Ectodermal cell (in vitro differentiated cells): ENCODE measurements at regions not wholly inside any gene's neighbourhood (a gene's known extent, or its start where the extent isn't known, plus 50 kb on each side); places are given as distances from the start of the nearest gene placed in this dataset.

Source experiments
- H3K27ac ChIP-seq: 2 replicates; pipeline ENCODE4 v1.7.0; 2013; ENCODE audit warnings: mild to moderate bottlenecking, low read depth, low read length; ENCODE audit not compliant: insufficient read depth, poor library complexity, severe bottlenecking
- H3K27me3 ChIP-seq: 2 replicates; pipeline ENCODE4 v1.7.0; 2013; ENCODE audit warnings: mild to moderate bottlenecking, low read length; ENCODE audit not compliant: insufficient read depth, control insufficient read depth, poor library complexity, severe bottlenecking
- H3K36me3 ChIP-seq: one replicate; pipeline ENCODE4 v1.7.0; 2013; ENCODE audit warnings: low read length; ENCODE audit not compliant: control insufficient read depth, insufficient read depth
- H3K4me1 ChIP-seq: one replicate; pipeline ENCODE4 v1.7.0; 2013; ENCODE audit warnings: low read length; ENCODE audit not compliant: control insufficient read depth, insufficient read depth
- H3K4me3 ChIP-seq: 2 replicates; pipeline ENCODE4 v1.7.0; 2013; ENCODE audit warnings: low read depth, low read length, control low read depth; ENCODE audit not compliant: insufficient read depth
- H3K9me3 ChIP-seq: 2 replicates; pipeline ENCODE4 v1.7.0; 2013; ENCODE audit warnings: mild to moderate bottlenecking, low read length, moderate library complexity; ENCODE audit not compliant: control insufficient read depth
- WGBS, 2 experiments: methylation state at CpG; one replicate each; pipeline ENCODE4 v1.1.7; 2013; ENCODE audit warnings: missing lambda C conversion rate in 2 of 2; 5-methylcytosine and 5-hydroxymethylcytosine counted together

DNA sequence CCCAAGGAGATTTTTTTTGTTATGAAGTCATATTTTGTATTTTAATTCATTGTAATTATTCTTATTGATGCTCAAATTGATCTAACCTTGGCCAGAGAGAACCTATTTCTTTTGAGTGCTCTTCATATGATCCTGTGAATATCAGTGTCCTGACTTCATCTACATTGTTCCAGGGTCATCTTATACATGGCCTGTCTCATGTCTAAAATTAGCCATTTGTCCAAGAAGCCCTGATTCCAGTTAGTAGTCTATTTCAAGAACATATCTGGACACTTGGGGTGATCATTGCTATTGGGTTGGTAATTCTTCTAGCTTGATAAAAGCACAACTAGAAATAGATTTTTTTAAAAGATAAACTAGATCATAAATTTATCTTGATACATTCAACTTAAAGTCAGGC is 266.2 kb downstream of the SPRY1 start:
- H3K9me3 ChIP-seq = no peaks in the 10 kb centered on the region
- no peaks in the 10 kb centered on the region for H3K27me3 ChIP-seq
- no peaks in the 10 kb centered on the region for H3K36me3 ChIP-seq
- no peaks in the 10 kb centered on the region for H3K4me1 ChIP-seq
- H3K27ac ChIP-seq = no peak overlapping the region
- H3K4me3 ChIP-seq = no peak overlapping the region

DNA sequence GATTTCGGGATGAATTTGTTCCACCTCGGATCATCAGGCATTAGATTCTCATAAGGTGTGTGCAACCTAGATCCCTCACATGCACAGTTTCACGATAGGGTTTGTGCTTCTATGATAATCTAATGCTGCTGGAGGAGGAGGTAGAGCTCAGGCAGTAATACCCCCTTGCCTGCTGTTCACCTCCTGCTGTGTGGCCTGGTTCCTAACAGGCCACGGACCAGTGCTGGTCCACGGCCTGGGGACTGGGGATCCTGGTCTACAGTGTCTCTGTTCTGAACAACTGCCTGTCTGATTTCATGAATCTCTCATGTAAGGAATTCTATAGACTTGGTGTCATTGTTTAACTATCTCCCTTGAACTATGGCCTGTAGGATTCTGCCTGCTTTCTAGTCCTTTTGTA is 269.9 kb downstream of the SPRY1 start:
- WGBS, 2 experiments = 95 to 96% methylated on average over 5 of the region's 5 CpGs
- H3K27me3 ChIP-seq = no peaks in the 10 kb centered on the region

DNA sequence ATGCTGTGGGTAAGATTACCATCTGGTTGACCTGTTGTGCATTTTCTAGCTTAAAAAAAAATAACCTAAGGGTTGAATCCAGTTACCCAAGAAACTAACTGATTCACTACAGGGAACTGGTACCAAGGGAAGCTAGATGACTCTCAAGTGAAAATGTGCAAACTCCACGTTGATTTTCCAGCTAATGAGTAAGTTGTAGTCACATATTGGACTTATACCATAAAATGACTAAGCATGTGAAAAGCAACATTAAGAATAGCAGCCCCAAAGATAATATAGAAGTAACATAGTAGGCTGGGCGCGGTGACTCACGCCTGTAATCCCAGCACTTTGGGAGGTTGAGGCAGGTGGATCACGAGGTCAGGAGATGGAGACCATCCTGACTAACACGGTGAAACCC is 270.9 kb downstream of the SPRY1 start:
- Histone ChIP-seq H3K36me3 (no peaks in the 10 kb centered on the region), H3K27me3 (no peaks in the 10 kb centered on the region), H3K4me1 (no peaks in the 10 kb centered on the region), H3K9me3 (no peaks in the 10 kb centered on the region), H3K4me3 (no peak overlapping the region), H3K27ac (no peak overlapping the region)
- WGBS, 2 experiments = 93 to 99% methylated on average over 6 of the region's 6 CpGs

More for the DNA sequence above, 269.9 kb downstream of the SPRY1 start:
- Histone ChIP-seq H3K27ac (no peak overlapping the region), H3K4me3 (no peak overlapping the region), H3K36me3 (no peaks in the 10 kb centered on the region), H3K4me1 (no peaks in the 10 kb centered on the region), H3K9me3 (no peaks in the 10 kb centered on the region)

DNA sequence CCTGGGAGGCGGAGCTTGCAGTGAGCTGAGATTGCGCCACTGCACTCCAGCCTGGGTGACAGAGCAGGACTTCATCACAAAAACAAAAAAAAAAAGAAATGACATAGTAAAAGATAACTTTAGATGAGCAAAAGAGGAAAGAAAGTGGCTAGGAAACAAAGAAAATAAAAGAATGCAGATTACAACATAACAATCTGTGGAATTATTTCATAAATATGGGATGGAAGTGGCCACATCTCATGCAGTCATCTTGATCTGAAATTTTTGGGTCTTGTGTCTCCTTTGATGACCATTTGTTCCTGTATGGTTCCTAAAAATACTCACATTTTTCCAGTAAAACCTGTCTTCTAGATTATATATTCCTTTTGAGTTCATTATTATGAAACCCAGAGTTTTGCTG is 271.4 kb downstream of the SPRY1 start:
- H3K4me1 ChIP-seq = no peaks in the 10 kb centered on the region
- WGBS, 2 experiments = 100% methylated on average over 1 to 2 of the region's 2 CpGs
- H3K9me3 ChIP-seq = no peaks in the 10 kb centered on the region

DNA sequence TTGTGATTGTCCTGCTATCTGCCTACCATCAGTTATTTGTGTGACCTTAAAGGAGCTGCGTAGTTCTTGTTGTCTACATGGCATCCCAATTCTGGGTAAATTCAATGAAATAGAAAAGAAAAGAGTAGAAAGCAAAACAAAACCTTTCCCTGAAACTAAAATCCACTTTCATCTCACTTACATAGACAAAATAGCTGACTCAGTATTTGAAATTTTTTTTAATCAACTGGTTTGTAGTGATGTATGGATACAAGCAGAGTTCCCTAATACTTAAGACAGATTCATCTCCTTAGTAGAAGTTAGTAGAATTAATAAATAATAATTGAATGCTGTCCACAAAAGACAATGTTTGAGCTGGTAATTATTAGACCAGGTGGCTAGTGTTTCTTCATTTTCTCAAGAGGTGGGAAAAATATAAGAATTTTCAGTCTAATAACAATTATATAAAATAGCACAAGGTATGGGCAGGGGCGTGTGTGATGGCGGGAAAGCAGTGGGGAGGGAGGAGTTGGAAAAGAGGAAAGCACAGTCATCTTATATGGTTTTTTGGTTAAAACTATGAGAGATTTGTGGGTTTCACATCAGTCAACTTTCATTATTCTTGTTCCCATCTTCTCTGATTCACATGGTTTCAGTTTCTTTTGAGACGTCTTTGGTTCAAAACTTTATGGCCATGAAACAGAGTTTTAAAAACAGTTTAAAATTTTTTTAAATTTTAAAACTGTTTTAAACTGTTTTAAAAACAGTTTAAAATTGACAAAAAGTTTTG is 275.2 kb downstream of the SPRY1 start:
- no peak overlapping the region for H3K4me3 ChIP-seq
- no peak overlapping the region for H3K27ac ChIP-seq
- WGBS, 2 experiments = 90 to 98% methylated on average over 2 to 4 of the region's 4 CpGs
- H3K36me3 ChIP-seq = no peaks in the 10 kb centered on the region
- H3K9me3 ChIP-seq = no peaks in the 10 kb centered on the region
- H3K4me1 ChIP-seq = no peaks in the 10 kb centered on the region
- no peaks in the 10 kb centered on the region for H3K27me3 ChIP-seq

More for the DNA sequence above, 271.4 kb downstream of the SPRY1 start:
- Histone ChIP-seq H3K36me3 (no peaks in the 10 kb centered on the region), H3K4me3 (no peak overlapping the region), H3K27ac (no peak overlapping the region), H3K27me3 (no peaks in the 10 kb centered on the region)

DNA sequence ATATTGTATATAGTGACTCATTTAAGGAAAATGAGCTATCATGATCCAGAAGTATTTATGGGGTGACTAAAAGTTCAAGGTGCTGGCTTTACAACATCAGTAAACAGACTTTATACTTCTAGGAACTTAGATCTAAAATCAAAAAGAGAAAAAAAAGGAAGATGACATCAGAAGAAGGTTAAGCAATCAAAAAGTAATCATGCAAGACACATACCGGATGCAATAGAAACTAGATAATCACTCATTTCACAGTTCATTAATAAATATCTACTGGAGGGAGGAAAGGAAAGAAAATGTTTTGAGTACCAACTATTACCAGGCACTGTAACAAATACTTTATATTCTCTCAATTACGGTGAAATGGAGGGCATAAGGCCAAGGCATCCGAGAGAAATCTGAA is 276.4 kb downstream of the SPRY1 start:
- H3K36me3 ChIP-seq = no peaks in the 10 kb centered on the region
- H3K4me3 ChIP-seq = no peak overlapping the region
- H3K27ac ChIP-seq = no peak overlapping the region
- H3K27me3 ChIP-seq = no peaks in the 10 kb centered on the region
- H3K9me3 ChIP-seq = no peaks in the 10 kb centered on the region
- H3K4me1 ChIP-seq = no peaks in the 10 kb centered on the region
- 97 to 100% methylated on average over 2 of the region's 3 CpGs for WGBS, 2 experiments

DNA sequence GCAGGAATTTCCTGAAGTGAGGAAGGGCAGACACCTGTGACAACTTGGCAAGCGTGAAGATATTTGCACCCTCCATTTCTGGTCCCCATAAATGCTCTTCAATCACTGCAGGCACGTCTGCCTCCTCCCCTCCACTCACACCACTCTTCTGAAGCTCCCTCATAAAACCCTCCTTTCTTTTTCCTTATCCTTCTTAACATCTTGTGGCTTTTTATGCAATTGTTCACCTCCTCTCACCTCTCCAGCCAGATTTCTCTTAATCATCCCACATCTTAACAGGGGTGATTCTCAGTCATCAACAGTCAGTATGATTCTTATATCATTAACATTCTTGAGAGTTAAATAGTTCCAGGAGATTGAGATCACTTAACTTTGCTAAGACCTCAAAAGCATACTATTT is 277.4 kb downstream of the SPRY1 start:
- 92 to 93% methylated on average over 2 of the region's 2 CpGs for WGBS, 2 experiments
- Histone ChIP-seq H3K9me3 (no peaks in the 10 kb centered on the region), H3K27ac (no peak overlapping the region), H3K36me3 (no peaks in the 10 kb centered on the region), H3K4me1 (no peaks in the 10 kb centered on the region), H3K27me3 (no peaks in the 10 kb centered on the region), H3K4me3 (no peak overlapping the region)

DNA sequence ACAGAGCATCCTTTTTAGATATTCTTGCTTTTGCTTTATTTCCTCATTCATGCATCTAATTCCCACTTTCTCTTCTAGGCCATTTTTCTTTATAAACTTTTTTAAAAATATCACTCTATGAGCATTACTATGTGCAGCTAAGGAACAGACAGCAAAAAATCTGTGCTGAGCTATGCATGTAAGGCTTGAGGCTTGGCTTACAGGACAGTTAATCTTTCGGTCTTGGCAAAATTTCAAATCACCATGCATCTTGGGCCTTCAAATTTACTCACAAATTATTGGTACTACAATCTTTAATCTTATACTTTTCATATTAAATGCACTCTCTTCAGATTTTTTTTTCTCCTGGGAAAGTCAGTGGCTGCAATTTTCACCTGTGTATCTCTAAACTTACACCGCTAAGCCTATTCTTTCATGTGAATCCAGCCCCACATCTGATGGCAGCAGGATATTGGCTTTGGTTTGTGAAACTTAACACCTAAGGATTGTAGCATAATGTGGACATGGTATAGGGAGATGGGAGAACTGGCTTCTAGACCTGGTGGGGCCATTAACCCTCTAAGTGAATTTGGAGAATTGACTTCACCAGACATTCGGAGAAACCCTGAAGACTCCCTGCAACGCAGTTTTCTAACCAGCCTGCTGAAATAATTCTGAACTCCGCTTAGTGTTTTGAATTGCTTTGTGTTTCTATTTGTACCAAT is 278.3 kb downstream of the SPRY1 start:
- no peaks in the 10 kb centered on the region for H3K4me1 ChIP-seq
- no peaks in the 10 kb centered on the region for H3K27me3 ChIP-seq
- 94 to 97% methylated on average over 5 of the region's 5 CpGs for WGBS, 2 experiments
- no peaks in the 10 kb centered on the region for H3K9me3 ChIP-seq
- H3K36me3 ChIP-seq = no peaks in the 10 kb centered on the region
- H3K27ac ChIP-seq = no peak overlapping the region
- H3K4me3 ChIP-seq = no peak overlapping the region

DNA sequence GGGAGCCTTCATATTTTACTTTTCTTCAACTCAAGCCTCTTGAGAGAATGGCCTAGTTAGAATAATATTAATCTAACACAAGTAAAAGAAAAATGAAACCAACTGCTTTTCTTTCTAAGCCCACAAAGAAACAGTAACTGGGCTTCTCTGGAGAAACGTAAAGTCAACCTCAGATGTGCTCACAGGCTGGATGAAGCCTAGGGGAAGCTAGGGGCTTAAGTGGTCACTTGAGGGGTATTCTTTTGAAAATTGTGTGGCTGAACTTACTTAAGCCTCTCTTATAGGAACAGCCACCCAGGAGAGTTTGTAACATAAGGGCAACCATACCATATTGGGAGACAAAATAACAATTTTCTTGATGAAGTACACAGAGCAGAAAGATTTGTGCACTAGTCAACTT is 279.0 kb downstream of the SPRY1 start:
- Histone ChIP-seq H3K9me3 (no peaks in the 10 kb centered on the region), H3K4me1 (no peaks in the 10 kb centered on the region), H3K27me3 (no peaks in the 10 kb centered on the region), H3K27ac (no peak overlapping the region), H3K4me3 (no peak overlapping the region), H3K36me3 (no peaks in the 10 kb centered on the region)
- WGBS, 2 experiments = 91 to 100% methylated on average over 1 of the region's 1 CpG

DNA sequence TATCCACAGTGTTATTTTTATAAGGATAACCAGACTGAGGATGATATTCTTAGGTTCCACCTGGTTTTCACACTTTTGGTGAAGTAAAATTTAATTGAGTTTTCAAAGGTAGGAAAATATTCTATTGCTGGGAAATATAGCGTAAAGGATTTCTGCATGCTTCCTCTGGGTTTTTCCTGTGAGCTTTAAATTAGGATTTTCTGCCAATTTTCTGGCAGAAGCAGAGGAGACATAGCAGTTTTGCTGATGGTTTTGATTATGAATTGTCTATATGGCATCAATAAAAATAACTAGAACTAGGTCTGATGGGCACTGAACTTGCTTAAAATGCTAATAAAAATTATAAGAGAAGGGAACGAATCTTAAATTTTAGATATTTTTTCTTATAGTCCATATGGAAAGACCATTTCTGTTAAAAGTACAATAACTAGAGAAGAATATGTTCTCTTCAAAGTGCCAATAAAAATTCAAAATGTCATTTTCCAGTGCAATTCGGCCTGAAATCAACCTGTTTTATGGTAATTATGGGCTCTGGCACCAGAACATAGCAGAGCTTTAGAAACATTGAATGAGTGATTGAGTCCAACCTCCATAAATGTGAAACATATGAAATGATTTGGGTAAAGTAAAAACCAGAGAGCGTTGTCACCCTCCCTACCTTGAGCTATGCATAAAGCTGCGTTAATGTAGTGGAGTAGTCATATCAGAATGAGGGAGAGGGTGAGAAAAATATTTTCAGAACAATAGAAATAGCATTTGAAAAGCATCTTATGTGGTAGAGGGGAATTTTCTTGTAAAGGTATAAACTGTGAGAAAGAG is 279.7 kb downstream of the SPRY1 start:
- WGBS, 2 experiments = 91 to 93% methylated on average over 4 of the region's 5 CpGs
- H3K36me3 ChIP-seq = no peaks in the 10 kb centered on the region
- no peak overlapping the region for H3K27ac ChIP-seq

More for the DNA sequence above, 279.7 kb downstream of the SPRY1 start:
- Histone ChIP-seq H3K4me3 (no peak overlapping the region), H3K27me3 (no peaks in the 10 kb centered on the region), H3K4me1 (no peaks in the 10 kb centered on the region), H3K9me3 (no peaks in the 10 kb centered on the region)
